ENCODE measurements at regions not wholly inside any gene's neighbourhood (a gene's known extent, or its start where the extent isn't known, plus 50 kb on each side); places are given as distances from the start of the nearest gene placed in this dataset.
"Not testable (repeated sequence)": the region's sequence is repeated elsewhere in the genome, so short reads cannot be mapped to it uniquely, and the experiment has no call there.

DNA sequence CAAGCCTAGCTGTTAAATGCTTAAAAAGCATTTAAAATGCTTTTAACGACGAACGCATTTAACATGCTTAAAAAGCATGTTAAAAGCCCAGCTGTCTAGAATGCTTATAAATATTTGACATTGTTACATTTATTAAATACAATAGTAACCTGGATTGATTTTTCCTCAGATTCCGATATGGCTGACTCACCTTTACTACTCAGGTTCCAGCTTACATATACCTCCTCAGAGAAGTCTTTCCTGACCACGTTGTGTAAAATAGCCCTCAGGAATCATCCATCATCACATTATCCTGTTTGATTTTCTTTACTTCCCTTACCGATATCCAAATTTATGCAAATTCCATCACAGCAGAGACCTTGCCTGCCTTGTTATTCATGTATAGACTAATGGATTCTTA is 51.4 kb downstream of the SLC41A2 start:
- no peak for DNase-seq

DNA sequence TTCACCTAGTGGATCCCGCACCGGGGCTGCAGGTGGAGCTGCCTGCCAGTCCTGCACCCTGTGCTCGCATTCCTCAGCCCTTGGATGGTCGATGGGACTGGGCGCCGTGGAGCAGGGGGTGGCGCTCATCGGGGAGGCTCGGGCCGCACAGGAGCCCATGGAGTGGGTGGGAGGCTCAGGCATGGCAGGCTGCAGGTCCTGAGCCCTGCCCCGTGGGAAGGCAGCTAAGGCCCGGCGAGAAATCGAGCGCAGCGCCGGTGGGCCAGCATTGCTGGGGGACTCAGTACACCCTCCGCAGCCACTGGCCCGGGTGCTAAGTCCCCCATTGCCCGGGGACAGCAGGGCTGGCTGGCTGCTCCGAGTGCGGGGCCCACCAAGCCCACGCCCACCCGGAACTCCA is 52.6 kb downstream of the SLC41A2 start:
- DNase-seq: not testable (repeated sequence)

DNA sequence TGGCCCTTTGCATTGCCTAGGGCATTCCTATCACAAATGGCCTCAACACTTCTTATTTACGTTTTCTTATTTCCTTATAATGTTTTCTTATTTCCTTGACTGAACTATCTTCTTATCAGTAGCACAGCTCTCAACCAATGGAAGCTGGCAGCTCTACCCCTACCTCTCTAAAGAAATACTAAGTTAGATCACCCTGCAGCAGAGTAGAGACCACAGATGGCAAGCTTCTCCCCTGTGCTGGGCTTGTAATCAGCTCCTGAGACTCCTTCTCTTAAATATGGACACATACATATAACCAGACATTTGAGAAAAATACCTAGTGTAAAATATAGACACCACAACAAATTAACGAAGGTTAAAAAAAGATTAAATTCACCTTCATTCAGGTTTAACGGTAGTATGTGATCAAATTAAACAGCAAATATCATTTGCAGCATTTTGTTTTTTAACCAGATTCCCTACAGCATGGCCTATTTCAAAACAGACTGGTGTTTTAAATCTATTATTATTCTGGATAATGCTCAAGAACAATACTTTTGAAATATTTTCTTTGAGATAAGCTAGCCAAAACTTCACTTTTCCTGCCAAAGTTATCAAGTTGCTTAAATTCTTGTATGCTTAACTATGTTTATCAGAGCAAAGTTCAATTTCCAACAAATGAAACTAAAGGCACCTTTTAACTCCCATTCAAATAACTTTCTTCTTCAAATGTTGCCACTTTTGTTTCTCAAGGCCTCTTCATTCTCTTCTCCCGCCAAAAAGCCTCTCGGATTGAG is 54.3 kb downstream of the SLC41A2 start:
- no peak for DNase-seq

DNA sequence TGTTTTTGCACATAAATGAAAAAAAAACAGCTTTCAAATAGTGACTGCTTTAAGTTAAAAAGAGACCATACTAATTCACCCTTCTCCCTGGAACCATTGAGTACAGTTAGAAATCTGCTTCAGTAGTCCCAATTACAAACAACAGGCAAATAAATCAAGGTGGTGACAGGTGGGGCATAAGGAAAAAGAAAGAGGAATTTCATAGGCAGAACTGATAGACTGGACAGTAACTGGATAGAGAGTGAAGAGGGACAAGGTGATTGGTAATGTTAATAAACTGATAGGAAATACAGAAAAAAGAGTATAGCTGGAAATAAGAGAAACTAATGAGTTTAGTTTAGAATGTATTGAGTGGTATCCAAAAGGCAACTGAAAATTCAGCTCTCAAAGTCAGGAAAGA is 56.0 kb downstream of the SLC41A2 start:
- DNase-seq: no peak

DNA sequence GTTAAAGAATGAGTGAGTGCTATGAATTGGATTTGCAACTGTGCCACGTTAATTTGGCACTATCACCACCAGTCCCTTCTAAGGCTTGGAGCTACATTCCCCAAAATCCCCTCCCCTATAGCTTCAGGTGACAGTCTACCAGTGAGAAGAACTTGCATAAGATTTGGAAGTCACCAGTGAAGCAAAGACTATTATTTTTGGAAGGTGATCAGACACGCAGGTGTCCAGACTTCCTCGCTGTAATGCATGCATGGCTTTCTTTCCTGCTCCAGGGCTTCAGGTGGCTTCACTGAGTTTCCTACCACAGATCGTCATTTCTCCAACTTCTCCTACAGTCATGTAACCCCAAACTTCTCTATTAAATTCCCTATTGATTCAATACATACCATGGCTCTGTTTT is 61.4 kb downstream of the SLC41A2 start:
- DNase-seq: no peak

DNA sequence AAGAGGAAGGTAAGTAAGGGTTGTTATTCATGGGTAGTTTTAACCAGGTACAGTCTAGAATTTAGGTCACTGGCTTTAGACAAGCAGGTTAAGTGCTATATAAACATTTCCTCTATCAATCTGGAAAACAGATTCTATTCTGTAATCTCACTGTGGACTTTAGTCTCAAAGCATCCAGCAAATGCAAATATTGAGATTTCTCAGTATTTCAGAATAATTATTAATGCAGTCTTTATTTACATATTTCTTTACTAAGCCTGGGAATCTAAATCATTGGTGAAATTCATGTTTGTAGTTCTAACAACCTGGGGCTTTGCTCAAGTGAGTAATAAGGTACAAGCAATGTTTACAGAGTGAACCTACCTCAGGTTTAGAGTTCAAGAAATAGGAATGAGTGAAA is 61.9 kb downstream of the SLC41A2 start:
- DNase-seq: no peak

DNA sequence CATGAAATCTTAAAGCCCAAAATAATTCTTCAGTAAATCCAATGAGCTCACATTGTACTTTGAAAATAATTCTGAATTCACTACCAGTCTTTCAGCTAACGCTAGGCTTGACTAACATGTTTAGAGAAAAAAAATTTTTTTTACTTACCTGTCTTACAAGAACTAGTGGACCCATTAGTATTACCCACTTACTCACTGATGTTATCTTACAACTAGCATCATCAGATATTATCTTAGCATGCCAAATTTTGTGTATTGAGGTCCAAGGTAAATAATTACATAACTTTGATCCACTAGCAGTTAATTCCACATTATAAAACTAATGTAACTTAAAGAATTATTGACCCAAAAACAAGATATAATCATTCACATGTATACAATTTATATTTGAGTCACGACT is 62.7 kb downstream of the SLC41A2 start:
- no peak for DNase-seq

DNA sequence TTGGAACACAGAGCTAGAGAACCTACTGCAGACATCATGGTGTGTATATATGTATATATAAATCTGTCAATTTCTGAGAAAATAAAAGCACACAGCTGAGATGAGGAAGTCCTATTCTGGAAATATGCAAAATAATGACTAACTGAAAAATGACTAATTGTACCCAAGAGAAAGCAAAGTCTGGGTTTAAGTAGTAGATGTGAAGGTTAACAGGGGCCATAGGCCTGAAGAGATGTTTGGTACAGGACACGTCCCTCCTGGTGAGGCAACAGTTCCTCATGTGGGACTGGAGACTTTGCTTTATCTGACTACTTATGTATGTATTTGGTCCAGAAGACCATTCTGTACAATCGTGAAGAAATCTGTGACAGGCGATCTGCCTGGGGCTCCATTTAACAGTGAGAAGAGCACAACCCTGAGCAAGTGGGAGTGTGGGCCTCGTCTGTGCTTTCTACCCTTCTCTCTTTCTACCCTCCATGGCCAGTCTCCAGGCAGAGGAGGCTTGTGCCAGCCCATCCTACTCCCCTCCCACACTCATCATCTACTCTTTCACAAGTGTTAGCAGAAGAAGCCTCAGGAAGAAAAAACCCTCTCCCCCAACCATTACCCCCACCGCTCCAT is 67.5 kb downstream of the SLC41A2 start:
- no peak for DNase-seq

DNA sequence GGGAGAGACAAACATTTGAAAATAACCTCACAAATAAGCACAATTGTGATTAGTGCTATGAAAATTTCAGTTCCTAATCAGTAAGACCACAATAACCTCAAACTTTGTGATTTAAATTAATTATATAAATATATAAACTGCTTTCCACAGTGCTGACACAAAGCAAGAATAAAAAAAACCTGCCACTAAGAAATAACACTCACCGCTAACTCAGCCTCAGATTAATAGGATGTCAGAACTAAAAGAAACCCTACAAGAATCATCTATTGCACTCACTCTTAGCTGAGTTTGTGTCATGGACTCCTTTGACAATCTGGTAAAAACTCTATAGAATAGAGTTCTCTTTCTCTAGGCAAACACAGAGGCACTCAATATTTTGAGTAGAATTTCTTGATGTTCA is 68.4 kb downstream of the SLC41A2 start:
- DNase-seq: no peak

DNA sequence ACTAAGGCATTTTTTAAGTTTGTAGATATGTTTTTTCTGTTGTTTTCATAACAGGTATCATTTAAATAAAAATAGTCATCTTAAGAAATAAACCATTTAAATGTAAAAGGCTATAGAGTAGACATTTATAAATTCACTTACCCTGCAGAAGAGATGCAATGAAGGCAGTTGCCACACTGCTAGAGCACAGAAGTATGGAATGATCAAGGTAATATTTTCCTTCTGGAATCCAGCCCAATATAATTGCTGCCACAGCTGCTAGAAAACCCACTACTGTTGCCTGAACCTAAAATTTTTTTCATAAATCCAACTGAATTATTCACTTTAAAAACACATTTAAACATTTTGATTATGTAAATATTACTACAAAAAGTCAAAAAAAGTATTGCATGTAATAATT is 69.2 kb downstream of the SLC41A2 start:
- DNase-seq: no peak

DNA sequence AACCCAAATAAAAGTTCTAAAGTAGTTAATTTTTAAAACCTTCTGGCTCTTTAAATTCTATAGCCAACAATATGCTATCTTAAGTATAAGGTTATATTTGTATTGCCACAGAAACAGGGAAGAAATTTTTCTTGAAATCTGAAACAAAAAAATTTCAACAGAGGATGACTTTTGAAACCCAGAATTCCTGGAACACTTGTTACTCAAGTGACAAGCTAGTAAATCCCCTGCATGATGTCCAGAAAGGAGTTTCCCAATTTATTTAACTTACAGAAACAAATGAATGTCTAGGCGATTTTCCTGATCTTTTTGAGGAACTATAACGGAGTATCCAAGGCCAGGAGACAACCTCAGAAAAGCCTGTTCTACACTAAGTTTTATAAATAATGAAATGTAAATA is 69.6 kb downstream of the SLC41A2 start:
- no peak for DNase-seq

DNA sequence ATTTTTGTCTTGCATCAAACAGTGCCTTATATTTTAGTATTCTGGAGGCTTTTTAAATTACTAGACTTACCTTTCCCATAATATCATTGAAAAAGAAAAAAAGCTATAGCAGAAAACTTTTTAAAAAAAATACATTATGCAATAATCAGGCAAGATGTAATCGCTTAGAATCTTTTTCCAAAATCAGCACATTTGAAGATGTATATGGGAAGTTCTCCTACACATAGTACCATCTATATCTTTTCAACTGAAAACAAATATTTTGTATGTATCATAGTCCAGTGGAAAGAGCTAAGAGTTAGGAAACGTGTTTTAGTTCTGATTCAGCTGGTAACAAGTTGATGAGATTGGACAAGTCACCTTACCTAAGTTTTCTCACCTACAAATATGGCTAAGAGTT is 70.6 kb downstream of the SLC41A2 start:
- no peak for DNase-seq

DNA sequence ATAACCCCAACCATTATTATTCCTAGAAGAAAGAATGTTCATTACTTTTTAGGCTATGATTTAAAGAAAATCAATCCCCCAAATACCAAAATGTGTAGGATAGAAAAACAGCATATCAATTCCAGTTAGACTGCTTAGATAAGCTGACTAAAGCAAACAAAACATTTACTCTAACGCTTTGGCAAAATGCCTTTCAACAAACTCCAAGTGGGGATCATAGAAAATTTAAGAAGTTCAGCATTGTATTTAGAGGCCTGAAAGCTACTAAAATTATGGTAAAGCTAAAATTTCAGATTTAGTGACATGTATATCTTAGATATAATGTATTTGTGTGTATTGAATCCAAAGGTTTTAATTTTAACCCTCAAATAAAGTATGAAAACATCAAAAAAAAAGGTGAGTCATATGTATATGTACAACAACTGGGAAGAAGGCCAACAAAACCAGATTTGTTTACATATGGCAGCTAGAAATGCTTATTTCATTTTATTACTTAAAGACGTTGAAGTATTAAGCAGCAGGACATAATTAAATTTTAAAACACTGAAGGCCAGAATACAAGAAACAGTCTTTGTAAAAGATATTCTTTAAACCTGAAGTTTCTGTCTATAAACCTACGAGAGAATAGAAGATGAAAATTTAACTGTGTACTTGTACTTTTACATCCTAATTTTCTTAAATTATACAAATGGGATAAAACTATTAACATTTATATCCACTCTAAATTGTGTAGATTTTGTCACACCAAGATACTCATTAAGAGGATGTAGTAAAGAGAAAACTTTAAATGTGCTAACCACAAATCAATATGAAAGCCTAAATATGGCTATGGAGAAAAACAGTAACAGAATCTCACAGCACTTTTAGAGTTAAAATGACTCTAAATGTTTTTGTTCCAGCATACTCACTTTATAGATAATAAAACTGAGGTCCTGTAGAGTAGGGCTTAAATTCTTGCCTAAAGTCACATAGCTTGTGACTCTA is 71.4 kb downstream of the SLC41A2 start:
- DNase-seq: no peak

DNA sequence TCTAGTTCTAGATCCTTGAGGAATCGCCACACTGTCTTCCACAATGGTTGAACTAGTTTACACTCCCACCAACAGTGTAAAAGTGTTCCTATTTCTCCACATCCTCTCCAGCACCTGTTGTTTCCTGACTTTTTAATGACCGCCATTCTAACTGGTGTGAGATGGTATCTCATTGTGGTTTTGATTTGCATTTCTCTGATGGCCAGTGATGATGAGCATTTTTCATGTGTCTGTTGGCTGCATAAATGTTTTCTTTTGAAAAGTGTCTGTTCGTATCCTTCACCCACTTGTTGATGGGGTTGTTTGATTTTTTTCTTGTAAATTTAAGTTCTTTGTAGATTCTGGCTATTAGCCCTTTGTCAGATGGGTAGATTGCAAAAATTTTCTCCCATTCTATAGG is 79.2 kb downstream of the SLC41A2 start:
- DNase-seq: not testable (repeated sequence)

DNA sequence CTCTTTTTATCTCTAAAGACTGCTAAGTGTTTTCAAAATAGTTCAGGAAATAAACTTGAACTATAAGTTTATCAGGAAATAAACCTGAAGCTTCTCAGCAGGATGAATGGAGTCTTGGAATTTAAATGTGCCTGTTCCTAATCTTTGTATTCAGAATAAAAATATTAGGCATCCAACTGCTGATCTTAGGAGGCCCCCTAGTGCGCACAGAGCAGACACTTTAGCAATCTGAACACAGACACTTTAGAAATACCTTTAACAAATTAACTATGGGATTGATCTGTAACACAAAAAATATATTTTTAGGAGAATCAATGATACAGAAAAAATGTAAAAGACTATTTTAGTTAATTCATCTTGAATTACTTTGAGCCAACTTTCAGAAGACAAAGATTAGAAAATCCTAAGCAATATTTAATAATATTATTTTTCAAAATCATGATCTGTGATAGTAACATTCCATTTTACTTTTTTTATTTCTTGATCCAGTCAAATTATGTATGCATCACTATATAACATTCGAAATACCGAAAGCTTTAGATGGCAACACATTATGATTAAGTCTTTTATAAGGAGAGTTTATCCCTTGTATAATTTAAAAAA is 80.9 kb downstream of the SLC41A2 start:
- DNase-seq: peak; percentile 1

DNA sequence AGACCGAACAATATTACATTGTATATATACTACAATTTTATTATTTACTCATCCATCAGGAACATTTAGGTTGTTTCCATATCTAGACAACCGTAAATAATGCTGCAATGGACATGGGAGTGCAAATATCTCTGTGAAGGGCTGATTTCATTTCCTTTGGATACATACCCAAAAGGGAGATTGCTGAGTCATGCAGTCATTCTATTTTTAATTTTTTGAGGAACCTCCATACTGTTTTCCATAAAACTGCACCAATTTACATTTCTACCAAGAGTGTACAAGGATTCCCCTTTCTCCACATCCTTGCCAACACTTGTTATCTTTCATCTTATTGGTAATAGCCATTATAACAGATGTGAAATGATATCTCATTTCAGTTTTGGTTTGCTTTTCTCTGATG is 84.7 kb downstream of the SLC41A2 start:
- DNase-seq: no peak

DNA sequence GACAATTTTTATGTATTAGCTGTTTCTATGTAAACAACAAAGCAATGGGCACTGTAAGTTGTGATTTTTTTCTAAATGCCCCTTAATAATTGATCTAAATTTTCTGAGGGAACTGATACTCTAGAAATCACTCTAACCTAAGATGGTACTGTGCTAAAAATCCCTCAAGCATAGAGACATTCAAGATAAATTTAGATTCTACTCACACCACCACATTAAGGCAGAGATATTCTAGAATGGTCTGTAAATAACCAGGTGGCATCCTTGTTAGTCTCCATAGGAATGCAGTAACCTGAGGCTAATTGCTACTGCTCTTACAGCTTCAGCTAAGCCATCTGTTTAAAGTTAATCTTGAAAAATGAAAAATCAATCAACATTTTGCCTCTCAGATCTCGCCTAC is 87.3 kb downstream of the SLC41A2 start:
- DNase-seq: no peak

DNA sequence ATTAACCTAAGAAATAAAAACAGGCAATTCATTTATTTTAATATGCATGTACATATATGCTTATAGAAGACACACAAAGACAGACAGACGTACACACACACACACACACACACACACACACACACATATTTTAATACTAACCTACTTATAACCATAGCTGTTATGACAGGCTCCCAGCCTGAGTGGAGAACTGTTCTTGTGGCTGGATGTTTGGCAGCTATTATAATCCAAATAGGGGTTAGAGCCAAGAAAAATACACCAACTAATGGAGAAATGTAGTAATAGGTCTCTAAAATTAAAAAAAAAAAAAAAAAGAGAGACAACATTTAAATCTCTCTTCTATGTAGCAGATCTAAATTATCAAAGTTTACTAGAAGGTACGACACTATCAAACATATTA is 91.8 kb downstream of the SLC41A2 start:
- DNase-seq: no peak

DNA sequence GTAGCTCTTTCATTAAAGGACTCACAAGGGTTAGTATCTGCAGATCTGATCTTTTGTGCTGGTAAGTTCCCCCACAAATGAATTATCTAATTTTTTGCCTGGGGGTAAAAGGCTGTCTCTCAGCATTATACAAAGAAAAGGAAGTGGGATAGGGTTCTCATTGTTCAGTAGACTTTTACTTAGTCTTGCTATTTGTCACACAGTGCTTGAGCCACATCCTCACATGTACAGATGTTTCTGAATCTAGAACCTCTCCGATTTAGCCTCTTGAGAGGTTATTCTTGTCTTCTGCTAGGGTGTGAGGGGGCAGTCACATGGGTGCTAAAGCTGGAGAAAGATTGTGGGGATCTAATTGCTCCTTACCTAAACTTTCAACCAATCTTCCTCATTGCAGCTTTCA is 93.0 kb downstream of the SLC41A2 start:
- no peak for DNase-seq

DNA sequence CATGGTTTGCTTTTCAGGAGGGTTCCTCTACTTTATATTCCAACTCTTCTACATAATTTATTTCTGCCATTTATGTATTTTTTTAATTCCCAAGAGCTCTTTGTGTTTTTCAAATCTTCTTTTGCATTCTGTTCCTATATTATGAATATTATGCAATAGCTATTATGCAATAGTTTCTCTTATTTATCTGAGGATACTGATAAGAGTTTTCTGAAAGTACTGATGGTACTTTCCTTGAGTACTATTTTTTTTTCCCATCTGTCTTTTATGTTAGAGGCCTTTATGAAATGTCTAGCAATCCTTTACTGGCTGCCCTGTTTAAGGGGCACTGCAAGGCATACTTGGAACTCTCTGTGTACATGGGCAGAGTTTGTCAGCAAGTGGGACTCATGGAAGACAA is 93.4 kb downstream of the SLC41A2 start:
- DNase-seq: no peak

DNA sequence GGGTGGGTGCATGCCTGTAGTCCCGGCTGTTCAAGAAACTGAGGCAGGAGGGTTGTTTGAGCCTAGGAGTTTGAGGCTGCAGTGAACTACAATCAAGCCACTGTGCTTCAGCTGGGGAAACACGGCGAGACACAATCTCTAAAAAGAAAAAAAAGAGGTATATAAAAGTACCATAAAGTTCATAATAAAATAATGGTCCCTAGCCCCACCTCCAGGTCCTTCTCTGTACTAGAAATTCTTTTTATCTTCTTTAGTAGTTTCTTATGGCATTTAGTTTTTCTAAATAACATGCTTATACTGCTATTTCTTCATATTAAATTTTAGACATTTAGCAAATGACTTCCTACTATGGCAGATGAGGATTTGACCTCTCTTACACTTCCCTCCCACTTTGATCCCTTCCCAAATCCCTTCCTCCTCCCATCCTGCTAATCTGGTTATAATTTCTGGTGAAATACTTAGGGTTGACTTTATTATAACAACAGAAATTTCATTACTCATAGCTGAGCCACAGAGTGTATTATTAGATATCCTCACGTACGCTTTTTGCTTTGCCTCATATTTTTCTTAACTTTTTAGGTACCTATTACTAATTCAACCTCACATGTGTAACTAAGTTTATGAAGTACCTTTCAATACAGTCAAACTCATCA is 94.7 kb downstream of the SLC41A2 start:
- DNase-seq: no peak

Measured in GOT3 (cell line).